Activated gamma-delta T cell treated with anti-CD3 and anti-CD28 coated beads, Interleukin-2, amount 50 U/mL, for 16 hours (primary cell): ENCODE measurements at regions not wholly inside any gene's neighbourhood (a gene's known extent, or its start where the extent isn't known, plus 50 kb on each side); places are given as distances from the start of the nearest gene placed in this dataset.
"Not testable (repeated sequence)": the region's sequence is repeated elsewhere in the genome, so short reads cannot be mapped to it uniquely, and the experiment has no call there.

Source experiments
- DNase-seq: peaks from one replicate; pipeline ENCODE4 v3.0.0-alpha.2; 2020; ENCODE audit warnings: low read depth

DNA sequence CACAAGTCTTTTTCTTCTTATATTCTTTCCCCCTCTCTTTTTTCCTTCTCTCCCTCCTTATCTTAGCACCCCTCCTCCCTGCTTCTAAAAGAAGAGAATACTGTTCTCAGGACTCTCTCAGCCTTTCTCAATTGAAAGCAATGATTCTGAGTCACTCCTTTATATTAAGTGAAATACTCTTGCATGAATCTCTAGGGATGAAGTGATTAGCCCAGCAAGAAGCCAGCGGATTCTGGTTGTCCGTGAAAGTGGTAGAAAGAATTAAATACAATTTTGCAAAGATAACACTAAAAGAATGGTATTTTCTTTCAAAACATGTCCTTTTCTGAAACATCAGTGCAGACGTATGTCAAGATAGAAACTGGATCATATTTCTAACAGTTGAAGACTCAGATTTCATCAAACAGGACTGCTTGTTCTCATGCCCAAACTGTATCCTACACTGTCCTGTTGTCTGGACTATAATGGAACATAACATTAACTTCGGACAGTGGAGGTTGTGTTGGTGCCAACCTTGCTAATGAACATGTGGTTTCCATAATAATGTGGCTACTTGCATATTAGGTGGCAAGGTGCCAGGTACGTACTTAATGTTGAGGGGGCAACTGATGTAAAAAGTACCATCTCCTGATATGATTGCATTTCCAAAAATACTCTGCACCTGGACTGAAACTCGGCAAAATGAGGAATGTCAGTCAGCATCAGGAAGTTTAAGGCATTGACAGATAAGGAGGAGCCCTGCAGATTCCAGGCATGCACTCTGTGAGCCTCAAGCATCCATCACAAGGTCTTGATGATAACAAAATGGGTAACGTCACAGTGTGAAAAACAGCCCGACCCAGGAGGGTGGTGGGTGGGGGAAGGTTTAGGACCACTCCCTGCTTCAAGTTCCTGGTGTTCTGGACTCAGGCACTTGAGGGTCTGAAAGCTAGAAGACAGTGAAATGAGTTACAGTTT, 357.2 kb downstream of the DLEU7 start:
- DNase-seq, result no peak

DNA sequence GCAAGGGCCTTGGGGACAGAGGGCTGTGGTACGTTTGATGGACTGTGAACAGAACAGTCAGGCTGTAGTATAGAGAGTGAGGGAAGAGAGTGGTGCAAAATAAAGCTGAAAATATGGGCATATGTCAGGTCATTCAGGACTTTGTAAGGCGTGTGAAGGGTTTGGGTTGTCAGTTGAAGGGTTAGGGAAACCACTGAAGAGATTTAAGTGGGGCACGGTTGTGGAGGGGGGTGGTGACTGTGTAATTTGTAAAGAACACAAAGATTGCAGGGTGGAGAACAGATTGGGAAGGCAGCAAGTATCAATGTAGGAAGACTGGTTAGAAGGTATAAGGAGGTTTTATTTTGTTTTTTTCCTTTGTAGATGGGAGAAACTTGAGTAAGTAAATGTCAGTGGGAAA, 349.8 kb downstream of the DLEU7 start:
- no peak for DNase-seq

DNA sequence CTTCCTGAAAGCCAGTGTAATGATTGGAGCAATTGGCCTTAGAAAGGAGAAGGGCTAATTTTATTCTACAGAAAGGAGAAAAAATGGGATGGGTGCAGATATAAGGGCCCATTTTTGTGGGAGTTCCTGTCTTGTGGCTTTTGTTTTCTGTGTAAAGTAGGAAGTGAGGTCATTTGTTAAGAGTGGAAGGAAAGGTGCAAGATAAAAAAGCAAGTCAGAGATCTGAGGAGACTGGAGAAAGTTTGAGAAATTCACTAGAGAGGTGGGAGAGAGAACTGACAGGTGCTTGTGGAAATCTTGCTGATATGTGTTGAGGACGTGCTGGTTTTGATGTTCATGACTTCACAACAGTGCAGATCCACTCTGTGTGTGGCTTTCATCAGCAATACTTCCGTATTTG, 349.4 kb downstream of the DLEU7 start:
- no peak for DNase-seq

DNA sequence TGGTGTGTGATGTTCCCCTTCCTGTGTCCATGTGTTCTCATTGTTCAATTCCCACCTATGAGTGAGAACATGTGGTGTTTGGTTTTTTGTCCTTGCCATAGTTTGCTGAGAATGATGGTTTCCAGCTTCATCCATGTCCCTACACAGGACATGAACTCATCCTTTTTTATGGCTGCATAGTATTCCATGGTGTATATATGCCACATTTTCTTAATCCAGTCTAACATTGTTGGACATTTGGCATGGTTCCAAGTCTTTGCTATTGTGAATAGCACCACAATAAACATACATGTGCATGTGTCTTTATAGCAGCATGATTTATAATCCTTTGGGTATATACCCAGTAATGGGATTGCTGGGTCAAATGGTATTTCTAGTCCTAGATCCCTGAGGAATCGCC, 340.3 kb downstream of the DLEU7 start:
- not testable (repeated sequence) for DNase-seq

DNA sequence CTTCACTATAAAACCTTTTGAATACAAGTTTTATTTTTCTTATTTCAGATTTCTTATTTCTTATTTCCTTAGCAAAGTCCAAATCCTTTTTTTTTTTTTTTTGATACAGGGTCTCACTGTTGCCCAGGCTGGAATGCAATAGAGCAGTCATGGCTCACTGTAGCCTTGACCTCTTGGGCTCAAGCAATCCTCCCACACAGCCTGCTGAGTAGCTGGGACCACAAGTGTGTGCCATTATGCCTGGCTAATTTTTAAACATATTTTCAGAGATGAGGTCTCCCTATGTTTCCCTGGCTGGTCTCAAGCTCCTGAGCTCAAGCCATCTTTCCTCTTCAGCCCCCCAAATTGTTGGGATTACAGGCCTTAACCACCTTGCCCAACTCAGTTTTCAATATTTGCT, 334.3 kb downstream of the DLEU7 start:
- no peak for DNase-seq

DNA sequence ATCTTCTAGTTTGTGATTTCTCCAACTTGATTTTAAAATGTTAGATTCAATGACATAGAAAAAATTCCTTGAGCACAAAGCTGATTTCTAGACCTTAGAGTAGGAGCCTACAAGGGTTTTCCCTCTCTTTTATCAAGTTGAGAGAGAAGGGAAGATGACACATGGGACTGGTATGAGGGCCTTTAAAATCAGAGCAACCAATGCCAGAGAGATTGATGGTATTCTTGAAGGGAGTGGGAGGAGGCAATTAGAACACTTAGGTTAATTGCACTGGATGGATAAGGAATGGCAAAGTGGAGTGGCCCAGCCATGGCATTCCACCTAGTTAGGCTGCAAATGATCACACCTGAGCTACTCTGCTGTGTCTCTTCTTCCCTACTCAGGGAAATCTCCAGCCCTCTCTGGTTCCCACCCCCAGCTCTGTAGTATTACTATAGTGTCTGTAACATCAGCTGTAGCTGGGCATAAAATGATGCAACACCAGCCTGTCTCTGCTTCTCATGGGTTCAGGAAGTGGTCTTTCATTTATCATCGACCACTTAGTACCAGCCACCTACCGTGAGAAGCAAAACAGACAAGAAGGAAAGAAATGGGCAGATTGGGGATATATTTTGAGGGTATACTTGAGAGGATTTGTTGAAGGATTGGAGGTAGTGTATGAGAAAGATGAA, 333.6 kb downstream of the DLEU7 start:
- no peak for DNase-seq

DNA sequence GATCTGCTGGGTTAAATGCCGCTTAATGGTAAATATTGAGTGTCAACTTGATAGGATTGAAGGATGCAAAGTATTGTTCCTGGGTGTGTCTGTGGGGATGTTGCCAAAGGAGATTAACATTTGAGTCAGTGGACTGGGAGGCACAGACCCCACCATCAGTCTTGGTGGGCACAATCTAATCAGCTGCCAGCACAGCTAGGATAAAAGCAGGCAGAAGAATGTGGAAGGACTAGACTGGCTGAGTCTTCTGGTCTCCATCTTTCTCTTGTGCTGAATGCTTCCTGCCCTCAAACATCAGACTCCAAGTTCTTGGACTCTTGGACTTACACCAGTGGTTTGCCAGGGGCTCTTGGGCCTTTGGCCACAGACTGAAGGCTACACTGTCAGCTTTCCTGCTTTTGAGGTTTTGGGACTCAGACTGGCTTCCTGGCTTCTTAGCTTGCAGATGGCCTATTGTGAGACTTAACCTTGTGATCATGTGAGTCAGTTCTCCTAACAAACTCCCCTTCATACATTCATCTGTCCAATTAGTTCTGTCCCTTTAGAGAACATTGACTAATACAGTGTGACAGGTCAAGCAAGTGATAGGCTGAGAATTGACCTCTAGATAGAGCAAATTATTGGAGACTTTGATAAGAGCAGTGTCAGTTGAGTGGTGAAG, 332.5 kb downstream of the DLEU7 start:
- DNase-seq, result not testable (repeated sequence)

DNA sequence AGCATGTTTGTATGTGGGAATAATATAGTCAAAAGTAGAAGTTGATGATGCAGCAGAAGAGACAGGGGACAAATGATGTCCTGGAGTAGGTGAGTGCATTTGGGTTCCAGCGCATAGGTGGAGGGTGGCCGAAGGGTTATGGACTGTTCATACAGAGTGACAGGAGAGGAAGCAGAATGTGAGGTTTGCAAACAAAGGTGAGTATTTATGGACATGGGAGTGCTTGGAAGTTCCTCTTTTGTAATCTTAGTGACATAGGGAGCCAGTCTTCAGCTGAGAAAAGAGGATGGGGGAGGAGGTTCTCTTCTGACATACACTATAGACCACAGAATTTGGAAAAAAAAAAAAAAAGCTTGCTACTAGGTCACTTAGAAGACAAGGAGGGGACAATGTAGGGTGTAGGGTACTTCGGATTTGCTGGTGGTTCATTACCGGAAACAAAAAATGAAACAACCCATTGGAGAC, 331.6 kb downstream of the DLEU7 start:
- no peak for DNase-seq

DNA sequence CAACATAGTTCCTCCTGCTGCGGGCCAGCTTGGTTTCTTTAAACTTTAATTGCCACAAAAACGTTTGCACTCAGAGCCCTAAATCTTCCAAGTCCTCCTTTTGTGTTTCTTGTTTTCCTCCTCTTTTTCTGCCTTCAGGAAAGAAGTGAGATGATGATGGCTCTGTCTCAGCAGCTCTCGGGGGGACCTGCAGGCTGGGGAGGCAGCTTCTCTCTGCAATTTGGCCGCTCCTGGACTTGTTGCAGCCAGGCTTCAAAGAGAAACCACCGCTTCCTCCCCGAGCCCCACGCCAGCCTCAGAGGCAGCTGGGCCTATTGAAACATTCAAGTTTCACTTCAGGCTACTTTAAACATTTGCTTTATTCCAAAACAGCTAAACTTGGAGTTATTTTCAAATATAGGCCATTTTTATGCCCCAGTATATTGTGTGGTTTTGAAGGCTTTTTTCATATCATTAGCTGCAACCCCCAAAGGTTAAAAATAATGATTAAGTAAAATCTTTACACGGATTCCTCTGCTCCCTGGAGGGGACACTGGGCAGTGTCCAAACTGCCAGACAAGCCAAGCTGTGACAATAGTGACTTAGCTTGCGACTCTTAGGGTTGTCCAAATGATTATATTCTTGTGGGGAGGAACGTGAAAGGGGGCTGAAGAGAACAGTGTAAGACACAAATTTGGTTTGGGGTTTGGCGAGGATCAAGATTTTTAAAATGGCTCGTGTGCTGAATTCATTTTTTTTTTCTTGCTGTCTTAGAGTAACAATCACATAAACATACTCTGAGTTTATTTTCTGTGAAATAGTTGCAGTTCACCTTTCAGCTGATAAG, 330.8 kb downstream of the DLEU7 start:
- peak; percentile 31 for DNase-seq

DNA sequence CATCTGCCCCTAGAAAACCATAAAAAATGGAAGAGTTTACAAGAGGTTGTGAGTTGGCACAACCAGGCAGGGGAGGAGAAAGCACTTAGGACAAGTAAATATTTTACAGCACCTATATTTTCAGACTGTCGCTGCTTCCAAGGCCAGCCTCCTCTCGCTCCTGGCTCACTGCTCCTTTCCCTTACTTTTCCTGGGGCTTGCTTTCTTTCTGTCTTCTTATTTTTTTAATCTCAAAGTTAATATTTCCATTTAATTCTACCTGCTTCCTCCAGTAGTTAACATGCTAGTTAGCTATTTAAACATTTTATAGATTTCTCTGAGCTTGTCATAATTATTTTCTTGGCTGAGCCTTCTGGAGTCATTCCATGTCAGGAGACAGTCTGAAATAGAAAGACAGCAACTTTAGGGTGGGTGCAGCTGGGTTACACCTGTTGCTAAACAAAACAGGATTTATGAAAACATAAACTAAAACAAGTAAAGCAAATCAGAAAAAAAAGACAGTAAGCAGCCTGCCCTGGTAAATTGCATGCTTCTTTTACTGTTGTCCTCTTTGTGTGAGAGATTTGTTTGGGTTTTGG, 330.1 kb downstream of the DLEU7 start:
- no peak for DNase-seq

DNA sequence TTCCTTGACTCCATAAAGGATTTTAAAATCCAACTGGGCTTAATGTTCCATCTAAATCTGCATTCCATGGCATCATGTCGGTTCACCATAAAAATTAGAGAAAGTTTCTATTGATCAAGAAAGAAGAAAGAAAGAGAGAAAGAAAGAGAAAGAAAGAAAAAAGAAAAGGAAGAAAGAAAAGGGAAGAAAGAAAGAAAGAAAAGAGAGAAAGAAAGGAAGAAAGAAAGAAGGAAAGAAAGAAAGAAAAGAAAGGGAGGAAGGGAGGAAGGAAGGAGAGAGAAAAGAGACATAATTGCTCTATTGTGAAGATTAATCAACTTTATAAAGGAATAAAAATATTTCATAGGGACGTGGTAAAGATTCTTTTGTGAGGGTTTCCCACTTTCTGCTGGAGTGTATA, 329.2 kb downstream of the DLEU7 start:
- no peak for DNase-seq

DNA sequence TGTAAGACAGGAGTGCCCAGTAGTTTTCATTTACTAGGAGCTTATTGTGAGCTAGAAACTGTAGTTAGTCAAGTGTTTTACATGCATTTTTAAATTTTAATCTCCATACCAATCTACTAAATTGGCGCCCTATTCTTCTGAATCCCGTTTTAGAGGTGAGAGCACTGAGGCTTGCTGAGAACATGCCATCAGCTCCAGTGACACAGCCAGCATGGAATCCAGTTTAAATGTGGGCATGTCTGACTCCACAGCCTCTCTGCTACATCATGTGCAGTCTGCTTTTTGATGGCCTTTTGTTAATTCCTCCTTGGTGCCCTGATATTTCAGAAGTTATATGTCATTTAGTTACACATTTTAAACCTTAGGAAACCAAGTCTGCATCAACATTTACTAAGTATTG, 325.4 kb downstream of the DLEU7 start:
- no peak for DNase-seq

DNA sequence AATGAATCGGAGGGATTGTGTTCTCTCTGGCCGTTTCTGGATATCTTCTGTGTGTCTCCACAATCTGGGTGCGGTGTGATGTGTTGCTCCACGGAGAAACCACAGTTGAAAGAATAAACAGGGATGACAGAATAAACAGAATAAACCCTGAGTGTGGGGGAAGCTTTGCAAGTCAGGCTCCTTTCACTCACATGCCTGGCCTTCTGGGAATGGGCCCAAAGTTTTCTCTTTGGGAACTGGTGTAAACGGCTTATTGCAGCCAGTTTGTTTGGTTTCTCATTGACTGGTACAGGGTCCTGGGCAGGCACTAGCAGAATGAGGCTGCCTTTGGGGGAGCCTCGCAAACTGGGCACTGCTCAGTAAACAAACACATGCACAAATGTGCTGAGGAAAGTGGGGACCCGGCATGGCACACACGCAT, 324.7 kb downstream of the DLEU7 start:
- DNase-seq, result no peak

DNA sequence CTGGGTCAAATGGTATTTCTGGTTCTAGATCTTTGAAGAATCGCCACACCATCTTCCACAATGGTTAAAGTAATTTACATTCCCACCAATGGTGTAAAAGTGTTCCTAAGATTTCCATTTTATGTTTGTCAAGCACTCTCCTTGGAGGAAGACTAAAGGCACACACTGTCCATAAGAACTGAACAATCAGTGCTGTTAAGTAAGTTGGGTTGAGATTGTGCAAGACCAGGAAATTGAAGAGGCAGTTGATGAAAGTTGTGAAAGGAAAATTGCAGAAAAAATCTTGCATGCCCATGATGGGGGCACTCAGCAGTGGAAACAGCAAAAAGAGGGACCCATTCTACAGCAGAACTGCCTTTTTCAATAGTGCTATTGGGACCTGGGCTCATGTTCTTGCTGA, 323.6 kb downstream of the DLEU7 start:
- no peak for DNase-seq

DNA sequence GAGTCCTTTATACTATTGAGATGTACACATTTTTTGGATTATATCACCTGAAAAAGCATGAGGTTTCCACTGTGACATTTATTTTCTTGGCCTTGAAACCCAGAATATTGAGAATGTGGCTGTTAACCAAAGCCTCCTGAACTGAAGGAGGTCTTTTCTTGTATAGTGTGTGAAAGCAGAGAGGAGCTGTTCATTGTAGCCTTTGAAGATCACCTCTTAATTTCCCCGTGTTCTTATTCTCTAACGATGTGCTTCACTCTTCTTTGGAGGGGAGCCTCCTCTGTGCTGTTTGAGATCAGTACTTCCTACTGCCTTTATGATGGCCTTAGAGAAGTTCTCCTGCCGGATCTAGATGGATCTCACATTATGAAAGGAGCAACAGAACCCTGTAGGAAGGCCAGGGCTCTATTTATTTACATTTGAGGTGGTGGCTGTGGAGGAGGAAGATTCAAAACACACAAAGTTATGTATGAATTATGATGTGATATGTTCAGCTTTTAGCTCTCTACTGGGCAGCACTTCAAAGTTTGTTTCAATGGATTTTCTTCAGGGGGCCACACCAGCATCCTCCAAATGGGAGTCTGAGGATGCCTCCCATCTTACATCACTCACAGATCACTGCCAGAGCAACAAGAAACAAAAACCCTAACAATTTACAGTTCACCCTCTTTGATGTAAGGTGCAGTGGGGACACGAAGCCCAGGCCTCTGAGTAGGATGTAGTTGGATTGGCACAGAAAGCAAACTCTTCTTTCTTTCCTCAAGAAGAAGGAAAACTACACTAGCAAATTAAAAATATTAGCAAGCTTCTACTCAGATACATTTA, 322.3 kb downstream of the DLEU7 start:
- no peak for DNase-seq

DNA sequence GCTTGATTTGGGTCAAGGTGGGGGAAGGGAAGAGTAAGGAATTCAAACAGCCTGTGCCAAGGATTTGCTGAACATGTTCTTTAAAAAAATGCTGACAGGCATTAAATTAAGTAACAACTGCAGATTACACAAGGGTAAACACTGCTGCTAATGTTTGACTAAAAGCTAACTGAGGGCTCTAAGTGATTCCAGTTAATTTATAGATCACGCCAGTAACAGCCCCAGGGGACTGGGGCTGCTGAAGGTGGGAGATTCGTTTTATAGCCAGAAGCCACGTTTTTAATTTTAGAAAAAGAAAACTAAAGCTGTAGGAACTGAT, 321.7 kb downstream of the DLEU7 start:
- no peak for DNase-seq

DNA sequence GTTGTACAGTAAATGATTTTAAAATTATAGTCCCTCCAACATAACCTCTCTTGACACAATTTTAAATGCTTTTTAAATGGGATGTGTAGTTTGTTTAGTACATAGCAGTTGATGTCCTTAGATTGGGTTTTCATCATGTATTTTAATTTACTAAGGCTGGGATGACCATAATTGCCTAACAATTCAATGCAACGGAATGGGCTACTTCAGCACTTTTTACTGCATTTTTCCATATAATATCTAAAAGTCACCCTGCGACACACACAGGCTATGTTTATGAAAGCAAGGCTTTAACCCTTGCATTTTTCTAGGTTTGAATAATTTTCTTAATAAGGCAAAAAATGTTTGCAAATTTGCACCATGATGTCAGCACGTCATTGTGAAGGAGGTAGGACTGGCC, 321.0 kb downstream of the DLEU7 start:
- no peak for DNase-seq

DNA sequence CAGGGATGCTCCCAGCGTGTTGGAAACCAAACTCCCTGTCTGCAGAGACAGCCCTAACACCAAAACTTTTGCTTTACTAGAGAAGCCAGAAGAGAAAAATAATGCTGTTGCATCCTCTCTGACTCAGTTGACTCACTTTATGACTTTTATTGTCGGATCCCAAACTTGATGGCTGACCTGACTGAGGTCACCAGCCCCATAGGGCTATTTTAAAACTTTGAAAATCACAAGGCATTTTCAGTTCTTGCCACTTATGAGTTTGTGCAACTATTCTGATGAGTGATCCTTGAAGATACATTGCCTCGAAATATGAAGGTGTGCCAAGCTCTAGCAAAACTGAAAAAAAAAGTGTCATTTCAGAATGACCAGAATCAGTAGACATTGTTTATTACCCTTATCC, 320.2 kb downstream of the DLEU7 start:
- no peak for DNase-seq

DNA sequence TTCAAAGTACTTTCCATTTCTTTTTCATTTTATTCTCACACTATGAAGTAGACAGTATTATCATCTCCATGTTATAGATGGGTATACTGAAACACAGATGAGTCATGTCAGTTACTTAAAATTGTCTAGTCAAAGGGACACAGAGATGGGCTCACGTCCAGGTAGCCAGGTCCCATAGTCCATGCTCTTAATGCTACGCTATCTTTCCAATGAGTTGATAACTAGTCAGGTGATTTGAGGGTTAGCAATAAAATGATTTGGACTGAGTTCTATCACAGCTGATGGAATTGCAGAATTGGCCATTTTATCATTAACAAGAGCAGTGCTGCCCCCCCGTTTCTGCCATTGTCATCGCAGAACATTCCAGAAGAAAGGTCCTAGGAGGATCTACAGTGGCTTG, 318.9 kb downstream of the DLEU7 start:
- DNase-seq, result no peak

DNA sequence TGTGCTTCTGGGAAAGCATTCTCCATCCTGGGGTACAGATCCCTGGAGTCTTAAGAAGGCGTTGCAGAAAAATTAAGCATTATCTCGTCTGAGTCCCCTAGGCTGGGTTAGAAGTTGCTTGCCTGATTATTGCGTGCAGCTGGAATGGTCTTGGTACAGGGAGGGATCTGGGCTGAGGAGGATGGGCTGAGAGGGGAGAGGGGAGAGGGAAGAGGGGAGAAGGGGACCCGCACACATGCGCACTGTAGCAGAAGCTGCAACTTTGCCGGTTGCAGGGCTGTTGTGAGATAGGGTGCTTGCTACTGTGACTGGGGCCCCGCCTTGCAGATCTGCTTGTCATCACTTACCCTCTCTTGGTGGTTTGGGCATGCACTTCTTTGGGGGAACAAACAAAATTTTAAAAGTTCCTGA, 316.8 kb downstream of the DLEU7 start:
- DNase-seq, result no peak

DNA sequence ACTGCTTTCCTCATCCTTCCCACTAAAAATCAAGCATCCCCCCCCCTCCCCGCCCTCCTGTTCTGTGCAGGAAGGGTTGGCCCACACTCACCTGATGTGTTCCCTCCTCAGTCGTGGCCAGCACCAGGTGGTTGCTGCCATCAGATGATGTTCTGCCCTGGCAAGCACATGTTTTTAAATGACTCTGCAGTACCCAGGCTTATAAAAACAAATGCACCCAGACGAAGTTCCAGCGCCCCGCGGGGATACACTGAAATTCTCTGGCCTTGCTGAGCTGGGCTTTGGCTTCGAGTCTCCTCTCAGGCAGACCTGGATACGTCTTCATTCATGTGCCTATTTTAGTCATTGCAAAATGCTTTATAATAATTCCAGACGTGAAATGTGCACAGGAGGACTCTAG, 316.3 kb downstream of the DLEU7 start:
- no peak for DNase-seq
